Progenitor cell of endocrine pancreas (in vitro differentiated cells): ENCODE measurements at regions not wholly inside any gene's neighbourhood (a gene's known extent, or its start where the extent isn't known, plus 50 kb on each side); places are given as distances from the start of the nearest gene placed in this dataset.

Experiments used
- DNase-seq: peaks from one replicate; pipeline ENCODE4 v3.0.0; 2021; ENCODE audit warnings: low spot score; ENCODE audit not compliant: unreplicated experiment
- H3K27ac Mint-ChIP-seq: 2 replicates; pipeline ENCODE4 v1.8.0; 2021; ENCODE audit warnings: mild to moderate bottlenecking, moderate library complexity, mixed read lengths
- H3K27me3 Mint-ChIP-seq: 2 replicates; pipeline ENCODE4 v1.8.0; 2021; ENCODE audit warnings: mixed read lengths
- H3K36me3 Mint-ChIP-seq: 2 replicates; pipeline ENCODE4 v1.8.0; 2022; ENCODE audit warnings: mixed read lengths; ENCODE audit not compliant: insufficient read depth
- H3K4me1 Mint-ChIP-seq: 2 replicates; pipeline ENCODE4 v1.8.0; 2021; ENCODE audit warnings: low read depth, mixed read lengths
- H3K4me3 Mint-ChIP-seq: 2 replicates; pipeline ENCODE4 v1.8.0; 2021; ENCODE audit warnings: low read depth, mild to moderate bottlenecking, moderate library complexity, mixed read lengths
- H3K9me3 Mint-ChIP-seq: 2 replicates; pipeline ENCODE4 v1.8.0; 2021; ENCODE audit warnings: low read depth, mixed read lengths
- TF ChIP-seq, protein P1 (sequence below): fragments of 200-600 bp; sonication (generic); IDR thresholded peaks from one replicate; pipeline ENCODE4 v1.5.0; 2021; ENCODE audit warnings: antibody characterized with exemption, mild to moderate bottlenecking; ENCODE audit not compliant: unreplicated experiment

GRCh38 chr7:84790882-84791281 lies 396.0 kb downstream of the SEMA3D start:
- TF ChIP-seq, protein P1, sequence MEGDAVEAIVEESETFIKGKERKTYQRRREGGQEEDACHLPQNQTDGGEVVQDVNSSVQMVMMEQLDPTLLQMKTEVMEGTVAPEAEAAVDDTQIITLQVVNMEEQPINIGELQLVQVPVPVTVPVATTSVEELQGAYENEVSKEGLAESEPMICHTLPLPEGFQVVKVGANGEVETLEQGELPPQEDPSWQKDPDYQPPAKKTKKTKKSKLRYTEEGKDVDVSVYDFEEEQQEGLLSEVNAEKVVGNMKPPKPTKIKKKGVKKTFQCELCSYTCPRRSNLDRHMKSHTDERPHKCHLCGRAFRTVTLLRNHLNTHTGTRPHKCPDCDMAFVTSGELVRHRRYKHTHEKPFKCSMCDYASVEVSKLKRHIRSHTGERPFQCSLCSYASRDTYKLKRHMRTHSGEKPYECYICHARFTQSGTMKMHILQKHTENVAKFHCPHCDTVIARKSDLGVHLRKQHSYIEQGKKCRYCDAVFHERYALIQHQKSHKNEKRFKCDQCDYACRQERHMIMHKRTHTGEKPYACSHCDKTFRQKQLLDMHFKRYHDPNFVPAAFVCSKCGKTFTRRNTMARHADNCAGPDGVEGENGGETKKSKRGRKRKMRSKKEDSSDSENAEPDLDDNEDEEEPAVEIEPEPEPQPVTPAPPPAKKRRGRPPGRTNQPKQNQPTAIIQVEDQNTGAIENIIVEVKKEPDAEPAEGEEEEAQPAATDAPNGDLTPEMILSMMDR, result no peak
- no peaks in the 10 kb centered on the region for H3K36me3 Mint-ChIP-seq
- H3K4me3 Mint-ChIP-seq, result no peak overlapping the region
- H3K9me3 Mint-ChIP-seq, result peaks cover 4% of the 10 kb centered on the region
- DNase-seq, result no peak
- H3K4me1 Mint-ChIP-seq, result no peaks in the 10 kb centered on the region
- H3K27ac Mint-ChIP-seq, result no peak overlapping the region
- no peaks in the 10 kb centered on the region for H3K27me3 Mint-ChIP-seq

- H3K36me3 Mint-ChIP-seq, result no peaks in the 10 kb centered on the region
- H3K4me3 Mint-ChIP-seq, result no peak overlapping the region
- DNase-seq, result no peak
- no peaks in the 10 kb centered on the region for H3K9me3 Mint-ChIP-seq
- H3K4me1 Mint-ChIP-seq, result no peaks in the 10 kb centered on the region
- H3K27me3 Mint-ChIP-seq, result no peaks in the 10 kb centered on the region
- no peak overlapping the region for H3K27ac Mint-ChIP-seq
- TF ChIP-seq, protein P1, result no peak
These were observed 400.8 kb downstream of the SEMA3D start for GRCh38 chr7:84786073-84786472.

- Mint-ChIP-seq H3K27me3 (no peaks in the 10 kb centered on the region), H3K4me1 (no peaks in the 10 kb centered on the region), H3K9me3 (no peaks in the 10 kb centered on the region), H3K4me3 (no peak overlapping the region), H3K27ac (no peak overlapping the region), H3K36me3 (no peaks in the 10 kb centered on the region)
- DNase-seq, result no peak
- TF ChIP-seq, protein P1, result no peak
These were observed 402.4 kb downstream of the SEMA3D start for GRCh38 chr7:84784450-84784849.

- Mint-ChIP-seq H3K27me3 (no peaks in the 10 kb centered on the region), H3K9me3 (no peaks in the 10 kb centered on the region), H3K4me1 (no peaks in the 10 kb centered on the region), H3K27ac (no peak overlapping the region), H3K4me3 (no peak overlapping the region), H3K36me3 (no peaks in the 10 kb centered on the region)
- DNase-seq, result no peak
- TF ChIP-seq, protein P1, result no peak
These were observed 403.6 kb downstream of the SEMA3D start for GRCh38 chr7:84783141-84783778.

DNA sequence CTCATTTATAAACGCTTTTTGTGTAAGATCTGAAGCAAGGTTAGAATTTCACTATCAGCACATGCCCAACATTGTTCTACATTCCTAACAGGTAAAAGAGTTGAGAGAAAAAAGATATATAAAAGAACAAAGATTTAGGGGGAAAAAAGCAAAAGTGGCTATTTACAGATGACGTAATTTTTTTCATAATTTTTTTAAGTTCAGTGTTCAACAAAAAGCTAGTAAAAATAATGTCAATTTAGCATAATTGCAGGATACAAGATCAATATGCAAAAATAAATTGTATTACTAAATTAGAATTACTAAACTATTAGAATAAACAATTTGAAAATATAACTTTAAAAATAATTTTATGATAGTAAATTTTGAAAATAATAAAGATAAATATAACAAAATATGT lies 405.0 kb downstream of the SEMA3D start:
- Mint-ChIP-seq H3K27me3 (no peaks in the 10 kb centered on the region), H3K9me3 (peaks cover 5% of the 10 kb centered on the region), H3K27ac (no peak overlapping the region), H3K36me3 (peaks cover 1% of the 10 kb centered on the region), H3K4me3 (no peak overlapping the region), H3K4me1 (no peaks in the 10 kb centered on the region)
- no peak for DNase-seq
- TF ChIP-seq, protein P1, result no peak
